Neural progenitor cell (in vitro differentiated cells): ENCODE measurements at regions not wholly inside any gene's neighbourhood (a gene's known extent, or its start where the extent isn't known, plus 50 kb on each side); places are given as distances from the start of the nearest gene placed in this dataset.

Experiments
- EZH2 ChIP-seq: fragments of 200-600 bp; sonication (generic); IDR thresholded peaks from 2 replicates; pipeline ENCODE4 v1.6.1; 2017; ENCODE audit warnings: antibody characterized with exemption, mild to moderate bottlenecking, moderate library complexity
- TF ChIP-seq, protein P1 (sequence below): fragments of 200-600 bp; sonication (generic); IDR thresholded peaks from 2 replicates; pipeline ENCODE4 v1.5.1; 2017; ENCODE audit warnings: antibody characterized with exemption, mild to moderate bottlenecking

DNA sequence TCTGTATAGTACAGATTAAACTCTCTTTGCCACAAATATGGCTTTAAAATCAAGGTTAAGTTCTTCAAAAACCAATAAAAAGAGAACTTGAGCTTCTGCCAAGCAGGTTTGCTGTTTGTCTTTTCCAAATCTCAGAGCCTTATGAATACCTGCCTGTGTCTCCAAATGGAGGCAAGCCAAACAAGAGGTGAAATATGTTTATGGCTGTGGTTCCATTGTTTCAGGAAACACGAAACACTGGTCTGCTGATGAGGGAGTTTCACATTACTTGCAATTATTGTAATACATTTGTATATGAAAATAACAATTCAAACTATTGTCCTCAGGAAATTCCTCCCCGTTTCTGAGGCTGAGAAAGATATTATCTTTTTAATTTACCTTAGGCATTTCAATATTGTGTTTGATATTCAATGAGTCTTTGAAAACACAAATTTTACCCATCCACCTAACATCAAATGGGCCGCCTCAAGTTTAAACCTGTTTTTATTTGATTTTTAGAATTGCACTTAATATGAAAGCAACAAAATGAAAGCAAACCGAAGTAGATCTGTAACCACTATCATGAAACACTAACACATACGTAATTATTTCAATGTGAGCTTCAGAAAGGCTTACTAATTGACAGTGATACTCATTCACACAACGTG is 359.3 kb downstream of the HGF start:
- TF ChIP-seq, protein P1, sequence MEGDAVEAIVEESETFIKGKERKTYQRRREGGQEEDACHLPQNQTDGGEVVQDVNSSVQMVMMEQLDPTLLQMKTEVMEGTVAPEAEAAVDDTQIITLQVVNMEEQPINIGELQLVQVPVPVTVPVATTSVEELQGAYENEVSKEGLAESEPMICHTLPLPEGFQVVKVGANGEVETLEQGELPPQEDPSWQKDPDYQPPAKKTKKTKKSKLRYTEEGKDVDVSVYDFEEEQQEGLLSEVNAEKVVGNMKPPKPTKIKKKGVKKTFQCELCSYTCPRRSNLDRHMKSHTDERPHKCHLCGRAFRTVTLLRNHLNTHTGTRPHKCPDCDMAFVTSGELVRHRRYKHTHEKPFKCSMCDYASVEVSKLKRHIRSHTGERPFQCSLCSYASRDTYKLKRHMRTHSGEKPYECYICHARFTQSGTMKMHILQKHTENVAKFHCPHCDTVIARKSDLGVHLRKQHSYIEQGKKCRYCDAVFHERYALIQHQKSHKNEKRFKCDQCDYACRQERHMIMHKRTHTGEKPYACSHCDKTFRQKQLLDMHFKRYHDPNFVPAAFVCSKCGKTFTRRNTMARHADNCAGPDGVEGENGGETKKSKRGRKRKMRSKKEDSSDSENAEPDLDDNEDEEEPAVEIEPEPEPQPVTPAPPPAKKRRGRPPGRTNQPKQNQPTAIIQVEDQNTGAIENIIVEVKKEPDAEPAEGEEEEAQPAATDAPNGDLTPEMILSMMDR: no peak
- no peak for TF ChIP-seq EZH2
